GM18498 (cell line): ENCODE measurements at regions not wholly inside any gene's neighbourhood (a gene's known extent, or its start where the extent isn't known, plus 50 kb on each side); places are given as distances from the start of the nearest gene placed in this dataset.
"Not testable (repeated sequence)": the region's sequence is repeated elsewhere in the genome, so short reads cannot be mapped to it uniquely, and the experiment has no call there.

Experiments
- ATAC-seq: cut with Tn5 transposase; IDR thresholded peaks from one replicate; pipeline ENCODE4 v1.9.1; 2021; ENCODE audit warnings: mild to moderate bottlenecking, moderate library complexity; ENCODE audit not compliant: unreplicated experiment

- no peak for ATAC-seq
Measured at GRCh38 chr6:111925296-111925695, 52.0 kb upstream of the FYN start.

GRCh38 chr6:111926731-111927302 lies 53.6 kb upstream of the FYN start:
- no peak for ATAC-seq

DNA sequence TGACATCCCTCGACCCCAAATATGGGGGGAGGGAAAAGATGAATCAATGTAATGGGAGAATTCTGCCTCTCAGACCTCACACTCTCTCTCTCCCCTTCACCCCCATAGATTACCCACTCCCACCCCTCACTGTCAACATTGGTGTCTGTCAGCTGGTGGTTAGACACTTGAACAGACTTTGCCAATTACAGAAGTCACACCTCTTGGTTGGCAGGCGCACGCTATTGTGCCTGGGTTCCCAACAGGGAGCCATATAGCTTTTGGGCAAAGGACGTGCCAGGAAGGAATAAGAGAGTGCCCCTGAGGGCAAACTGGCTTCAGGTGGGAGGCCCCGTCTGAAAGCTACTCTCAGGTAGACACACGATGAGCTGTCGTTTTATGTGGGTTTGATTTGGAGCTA lies 54.1 kb upstream of the FYN start:
- no peak for ATAC-seq

DNA sequence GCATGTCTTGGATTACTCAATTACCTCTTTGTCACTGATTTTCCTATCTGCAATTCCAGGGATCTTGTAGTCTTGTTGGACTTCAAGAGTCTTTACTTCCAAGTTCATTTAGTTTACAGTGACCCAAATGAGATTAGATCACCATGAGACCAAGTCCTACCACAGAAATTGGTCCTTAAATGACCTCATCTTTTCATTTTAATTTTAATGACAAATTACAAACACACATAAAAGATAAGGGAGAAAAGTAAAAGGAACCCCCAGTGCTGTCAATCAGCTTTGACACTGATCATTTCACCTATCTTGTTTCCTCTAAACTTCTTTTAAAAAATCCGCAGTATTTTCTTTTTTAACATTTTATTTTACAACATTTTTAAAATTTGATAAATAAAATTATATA lies 54.9 kb upstream of the FYN start:
- no peak for ATAC-seq

DNA sequence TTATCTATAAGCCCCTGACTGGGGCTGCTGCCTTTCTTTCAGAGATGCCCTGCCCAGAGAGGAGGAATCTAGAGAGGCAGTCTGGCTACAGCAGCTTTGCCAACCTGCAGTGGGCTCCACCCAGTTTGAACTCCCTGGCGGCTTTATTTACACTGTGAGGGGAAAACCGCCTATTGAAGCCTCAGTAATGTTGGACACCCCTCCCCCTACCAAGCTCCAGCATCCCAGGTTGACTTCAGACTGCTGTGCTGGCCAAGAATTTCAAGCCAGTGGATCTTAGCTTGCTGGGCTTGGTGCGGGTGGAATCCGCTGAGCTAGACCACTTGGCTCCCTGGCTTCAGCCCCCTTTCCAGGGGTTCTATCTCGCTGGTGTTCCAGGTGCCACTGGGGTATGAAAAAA lies 61.4 kb upstream of the FYN start:
- not testable (repeated sequence) for ATAC-seq

DNA sequence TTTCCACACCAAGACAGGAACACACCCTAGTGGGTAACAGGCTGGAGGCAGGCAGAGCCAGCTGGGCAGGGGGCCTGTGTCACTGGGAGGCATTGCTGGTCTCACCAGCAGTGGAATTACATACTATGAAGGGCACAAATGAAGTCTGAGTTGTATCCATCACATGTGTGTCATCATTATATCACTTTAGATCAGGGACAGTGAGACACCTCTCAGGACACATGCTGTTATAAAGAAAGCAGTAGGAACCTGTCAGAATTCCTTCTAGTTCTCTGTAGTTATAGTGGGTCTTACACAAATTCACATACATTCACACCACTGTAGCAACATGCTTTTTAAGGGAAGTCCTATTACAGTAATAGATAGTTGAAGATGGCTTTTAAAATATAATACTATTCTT lies 63.5 kb upstream of the FYN start:
- ATAC-seq, result no peak

GRCh38 chr6:111938710-111939109 lies 65.5 kb upstream of the FYN start:
- ATAC-seq, result no peak

DNA sequence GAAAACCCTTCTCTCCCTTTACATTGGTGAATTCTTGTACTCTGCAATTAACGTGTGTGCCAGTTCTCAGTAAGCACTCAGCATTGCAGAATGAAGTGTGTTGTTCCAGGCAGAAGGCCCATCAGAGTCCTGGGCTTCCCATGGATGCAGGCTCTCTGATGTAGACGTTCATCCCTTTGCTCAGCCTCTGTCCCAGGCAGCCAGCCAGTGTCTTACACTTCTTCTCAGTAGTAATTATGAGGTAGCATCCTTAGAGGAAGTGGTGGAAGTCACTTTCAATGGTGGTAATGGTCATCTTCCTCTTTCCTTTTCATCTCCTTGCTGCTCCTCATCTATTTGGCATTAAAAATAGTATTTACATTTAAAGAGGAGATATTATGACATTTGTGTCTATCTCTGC lies 66.7 kb upstream of the FYN start:
- no peak for ATAC-seq

- ATAC-seq, result no peak
Measured at GRCh38 chr6:111940801-111941200, 67.5 kb upstream of the FYN start.

- ATAC-seq, result no peak
Measured at GRCh38 chr6:111941686-111942330, 68.6 kb upstream of the FYN start.

DNA sequence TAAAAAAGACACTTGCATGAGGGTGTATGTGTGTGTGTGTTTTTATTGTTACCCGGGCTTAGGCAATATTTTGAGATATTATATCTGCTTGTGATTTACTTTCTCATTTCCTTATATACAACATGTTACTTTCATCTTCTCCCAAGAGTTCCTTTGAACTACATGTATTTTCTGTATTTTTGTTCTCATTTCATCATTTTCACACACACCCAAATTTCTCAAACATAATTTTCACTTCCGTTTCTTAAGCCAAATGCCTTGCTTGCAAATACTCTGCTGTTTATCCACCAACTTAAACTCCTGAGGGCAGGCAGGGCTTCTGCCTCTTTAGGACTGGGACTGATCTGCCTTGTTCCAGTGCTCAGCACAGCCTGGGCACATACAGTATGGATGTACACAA lies 69.3 kb upstream of the FYN start:
- ATAC-seq, result no peak

- no peak for ATAC-seq
Measured at GRCh38 chr6:111943266-111943665, 70.0 kb upstream of the FYN start.

- ATAC-seq, result no peak
Measured at GRCh38 chr6:111943726-111944125, 70.5 kb upstream of the FYN start.

GRCh38 chr6:111944541-111944940 lies 71.3 kb upstream of the FYN start:
- ATAC-seq, result no peak

- ATAC-seq, result no peak
Measured at GRCh38 chr6:111949546-111949945, 76.3 kb upstream of the FYN start.

DNA sequence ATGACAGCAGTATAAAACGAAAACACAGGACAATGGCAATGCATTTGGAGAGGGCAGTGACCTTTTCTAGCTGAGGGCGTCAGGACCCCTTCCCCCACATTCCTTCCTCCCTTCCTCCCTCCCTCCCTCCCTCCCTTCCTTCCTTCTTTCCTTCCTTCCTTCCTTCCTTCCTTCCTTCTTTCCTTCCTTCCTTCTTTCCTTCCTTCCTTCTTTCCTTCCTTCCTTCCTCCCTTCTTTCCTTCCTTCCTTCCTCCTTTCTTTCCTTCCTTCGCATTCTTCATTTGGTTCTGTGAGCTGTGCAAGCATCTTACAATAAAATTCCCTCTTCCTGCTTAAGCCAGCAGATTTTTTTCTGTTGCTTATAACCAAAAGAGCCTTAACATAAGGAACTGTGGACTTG lies 76.7 kb upstream of the FYN start:
- not testable (repeated sequence) for ATAC-seq

DNA sequence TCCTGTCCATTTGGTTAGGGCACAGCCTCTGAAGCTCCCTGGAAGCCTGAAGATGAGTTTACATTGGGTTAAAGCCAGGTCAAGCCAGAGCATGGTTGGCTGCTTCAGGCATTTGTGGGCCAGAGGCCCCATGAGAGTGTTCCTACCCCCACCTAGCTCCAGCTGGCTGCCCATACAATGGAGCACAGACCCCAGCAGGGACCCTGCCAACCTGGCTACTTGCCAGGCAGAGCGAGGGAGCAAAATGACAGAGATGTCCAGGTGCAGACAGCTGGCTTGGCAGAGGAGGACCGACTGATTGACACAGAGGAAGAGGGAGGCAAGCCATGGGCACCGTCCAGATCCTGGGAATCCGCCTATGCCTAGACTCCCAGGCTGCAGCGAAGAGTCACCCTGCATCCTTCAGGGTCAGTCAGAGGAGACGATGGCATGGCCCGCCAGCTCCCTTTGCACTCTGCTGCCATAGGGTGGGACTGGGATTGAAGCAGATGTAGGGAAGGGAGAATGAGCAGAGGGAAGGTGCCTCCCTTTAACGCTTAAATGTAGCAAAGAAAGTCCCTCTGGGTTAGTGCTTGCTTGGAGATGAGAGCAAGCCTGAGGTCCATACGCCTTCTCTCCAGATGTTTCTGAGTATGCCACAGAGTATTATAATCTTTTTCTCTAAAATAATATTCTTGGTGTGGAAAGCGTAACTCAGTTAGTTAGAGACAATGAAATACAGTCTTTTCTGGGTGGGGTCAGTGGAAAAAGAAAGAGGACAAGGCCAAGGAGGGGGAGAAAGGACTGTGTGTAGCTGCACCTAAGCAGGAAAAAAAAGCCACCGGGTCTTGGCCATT lies 77.6 kb upstream of the FYN start:
- no peak for ATAC-seq

DNA sequence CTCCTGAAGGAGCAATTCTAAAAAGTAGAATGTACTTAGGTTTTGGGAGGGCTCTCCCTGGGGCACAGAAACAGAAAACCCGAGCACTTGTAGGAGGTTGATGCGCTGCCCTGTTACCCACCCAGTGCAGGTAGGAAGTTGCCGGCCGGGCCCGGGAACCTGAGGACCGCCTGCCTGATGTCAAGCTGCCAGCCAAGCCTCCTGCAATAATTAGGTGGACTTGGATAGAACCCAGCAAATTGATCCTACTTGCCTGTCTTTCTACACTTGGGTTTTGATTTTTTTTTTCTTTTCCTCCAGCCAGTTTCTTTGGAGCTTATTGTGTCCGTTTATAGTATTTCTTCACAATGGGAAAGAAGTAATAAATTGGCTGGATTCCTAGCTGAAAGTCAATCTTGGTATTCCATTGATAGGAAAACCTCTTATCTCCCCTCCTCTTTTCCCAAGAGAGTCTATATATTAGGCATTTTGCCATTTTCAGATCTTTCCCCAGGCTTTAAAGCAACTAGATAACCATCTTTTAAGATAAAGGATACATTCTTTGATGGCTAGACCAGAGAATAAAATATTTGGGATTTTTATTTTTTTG lies 78.3 kb upstream of the FYN start:
- no peak for ATAC-seq

DNA sequence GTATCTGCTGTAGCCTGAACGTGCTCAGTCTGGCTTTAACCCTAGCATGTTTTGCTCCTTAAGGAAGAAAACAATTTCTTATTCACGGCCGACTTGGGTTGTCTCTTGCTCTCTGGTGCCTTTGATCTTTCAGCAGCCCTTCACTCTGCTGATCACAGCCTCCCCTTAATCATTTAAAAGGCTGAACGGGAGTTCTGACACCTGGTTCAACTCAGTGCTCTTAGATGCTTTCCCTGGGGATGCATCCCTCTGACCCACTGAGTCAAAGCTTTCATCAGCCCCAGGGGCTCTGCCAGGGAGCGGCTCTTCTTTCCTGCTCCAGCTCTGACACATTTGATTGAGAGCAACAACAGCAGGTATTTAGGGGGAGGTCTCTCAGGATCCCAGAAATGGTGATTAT lies 79.0 kb upstream of the FYN start:
- ATAC-seq, result no peak

GRCh38 chr6:111952821-111953540 lies 79.7 kb upstream of the FYN start:
- no peak for ATAC-seq

- no peak for ATAC-seq
Measured at GRCh38 chr6:111956098-111956497, 82.8 kb upstream of the FYN start.
